GM06990 (cell line): ENCODE measurements at regions not wholly inside any gene's neighbourhood (a gene's known extent, or its start where the extent isn't known, plus 50 kb on each side); places are given as distances from the start of the nearest gene placed in this dataset.
"Not testable (repeated sequence)": the region's sequence is repeated elsewhere in the genome, so short reads cannot be mapped to it uniquely, and the experiment has no call there.

ENCODE experiments used
- DNase-seq: peaks from one replicate; pipeline ENCODE4 v3.0.0-alpha.2; 2011; ENCODE audit not compliant: insufficient read length; ENCODE audit errors: extremely low read depth
- H3K27me3 ChIP-seq: replicated peaks from 2 replicates; pipeline ENCODE4 v1.6.0; 2011; ENCODE audit warnings: low read length; ENCODE audit not compliant: control insufficient read depth, insufficient read depth
- H3K36me3 ChIP-seq: 2 replicates; pipeline ENCODE4 v1.5.1; 2011; ENCODE audit warnings: low read length; ENCODE audit not compliant: control insufficient read depth, insufficient read depth
- H3K4me3 ChIP-seq: replicated peaks from 2 replicates; pipeline ENCODE4 v1.5.1; 2011; ENCODE audit warnings: low read depth, mild to moderate bottlenecking, control low read depth, low read length
- CTCF ChIP-seq: IDR thresholded peaks from 2 replicates; pipeline ENCODE4 v1.5.1; 2011; ENCODE audit warnings: low read length, control low read depth, mild to moderate bottlenecking, inconsistent platforms; ENCODE audit not compliant: insufficient read depth, poor library complexity, severe bottlenecking

GRCh38 chr12:124153392-124153791 lies 141.5 kb upstream of the RFLNA start:
- Histone ChIP-seq H3K27me3 (no peaks in the 10 kb centered on the region), H3K4me3 (no peak overlapping the region), H3K36me3 (no peaks in the 10 kb centered on the region)
- DNase-seq: no peak
- no peak for TF ChIP-seq CTCF

DNA sequence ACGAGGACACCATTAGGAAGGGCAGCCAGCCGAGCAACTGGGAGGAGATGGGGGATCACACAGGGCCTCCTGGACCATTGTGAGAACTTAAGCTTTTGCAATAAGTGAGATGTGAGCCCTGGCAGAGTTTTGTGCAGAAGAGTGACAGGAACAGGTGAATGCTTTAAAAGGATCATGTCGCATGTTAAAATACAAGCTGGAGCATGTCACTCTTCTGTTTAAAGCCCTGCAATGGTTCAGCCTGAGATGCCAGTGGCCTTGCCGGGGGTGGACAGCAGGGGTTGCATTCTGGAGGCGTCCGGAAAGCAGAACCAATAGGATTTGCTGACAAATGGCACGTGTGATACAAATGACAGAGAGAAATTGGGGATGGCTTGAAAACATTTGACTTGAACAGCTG lies 137.5 kb upstream of the RFLNA start:
- no peak for TF ChIP-seq CTCF

DNA sequence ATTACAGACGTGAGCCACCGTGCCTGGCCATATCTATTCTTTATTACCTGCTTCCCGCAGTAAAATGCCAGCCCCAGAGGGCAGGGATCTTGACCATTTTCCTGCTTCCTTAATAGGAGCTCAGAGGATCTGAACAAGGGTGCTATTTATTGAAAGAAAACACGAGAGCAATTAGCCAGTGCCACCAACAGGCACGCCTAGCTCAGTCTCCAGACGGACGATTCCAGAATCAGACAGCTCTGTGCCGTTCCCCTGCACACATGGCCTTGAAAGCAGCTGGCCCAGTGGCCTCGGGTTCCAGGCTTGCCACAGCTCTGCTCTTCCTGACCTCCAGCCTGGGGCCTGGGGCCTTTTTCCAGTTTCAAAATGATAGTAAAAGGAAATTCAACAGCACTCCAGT lies 135.2 kb upstream of the RFLNA start:
- no peak overlapping the region for H3K4me3 ChIP-seq
- no peaks in the 10 kb centered on the region; the same call in 1 of the 2 replicates for H3K27me3 ChIP-seq
- TF ChIP-seq CTCF: no peak
- H3K36me3 ChIP-seq: no peaks in the 10 kb centered on the region
- DNase-seq: no peak

More for the DNA sequence above, 137.5 kb upstream of the RFLNA start:
- Histone ChIP-seq H3K36me3 (no peaks in the 10 kb centered on the region), H3K4me3 (no peak overlapping the region), H3K27me3 (no peaks in the 10 kb centered on the region; the same call in 1 of the 2 replicates)
- no peak for DNase-seq

- Histone ChIP-seq H3K27me3 (no peaks in the 10 kb centered on the region; the same call in 1 of the 2 replicates), H3K36me3 (no peaks in the 10 kb centered on the region), H3K4me3 (no peak overlapping the region)
- no peak for TF ChIP-seq CTCF
- no peak for DNase-seq
Measured at GRCh38 chr12:124160097-124160756, 134.7 kb upstream of the RFLNA start.

DNA sequence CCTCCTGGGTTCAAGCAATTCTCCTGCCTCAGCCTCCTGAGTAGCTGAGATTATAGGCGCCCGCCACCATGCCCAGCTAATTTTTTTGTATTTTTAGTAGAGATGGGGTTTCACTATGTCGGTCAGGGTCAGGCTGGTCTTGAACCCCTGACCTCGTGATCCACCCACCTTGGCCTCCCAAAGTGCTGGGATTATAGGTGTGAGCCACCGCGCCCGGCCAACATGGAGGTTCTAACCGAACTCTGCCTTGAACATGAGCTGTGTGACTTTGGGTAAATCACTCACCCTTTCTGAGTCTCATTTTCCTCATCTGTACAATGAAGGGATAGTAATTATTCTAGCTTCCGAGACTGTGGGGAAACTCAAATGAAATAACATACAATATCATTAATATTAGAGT lies 133.5 kb upstream of the RFLNA start:
- DNase-seq, H3K4me3 ChIP-seq, H3K27me3 ChIP-seq, H3K36me3 ChIP-seq: not testable (repeated sequence)

DNA sequence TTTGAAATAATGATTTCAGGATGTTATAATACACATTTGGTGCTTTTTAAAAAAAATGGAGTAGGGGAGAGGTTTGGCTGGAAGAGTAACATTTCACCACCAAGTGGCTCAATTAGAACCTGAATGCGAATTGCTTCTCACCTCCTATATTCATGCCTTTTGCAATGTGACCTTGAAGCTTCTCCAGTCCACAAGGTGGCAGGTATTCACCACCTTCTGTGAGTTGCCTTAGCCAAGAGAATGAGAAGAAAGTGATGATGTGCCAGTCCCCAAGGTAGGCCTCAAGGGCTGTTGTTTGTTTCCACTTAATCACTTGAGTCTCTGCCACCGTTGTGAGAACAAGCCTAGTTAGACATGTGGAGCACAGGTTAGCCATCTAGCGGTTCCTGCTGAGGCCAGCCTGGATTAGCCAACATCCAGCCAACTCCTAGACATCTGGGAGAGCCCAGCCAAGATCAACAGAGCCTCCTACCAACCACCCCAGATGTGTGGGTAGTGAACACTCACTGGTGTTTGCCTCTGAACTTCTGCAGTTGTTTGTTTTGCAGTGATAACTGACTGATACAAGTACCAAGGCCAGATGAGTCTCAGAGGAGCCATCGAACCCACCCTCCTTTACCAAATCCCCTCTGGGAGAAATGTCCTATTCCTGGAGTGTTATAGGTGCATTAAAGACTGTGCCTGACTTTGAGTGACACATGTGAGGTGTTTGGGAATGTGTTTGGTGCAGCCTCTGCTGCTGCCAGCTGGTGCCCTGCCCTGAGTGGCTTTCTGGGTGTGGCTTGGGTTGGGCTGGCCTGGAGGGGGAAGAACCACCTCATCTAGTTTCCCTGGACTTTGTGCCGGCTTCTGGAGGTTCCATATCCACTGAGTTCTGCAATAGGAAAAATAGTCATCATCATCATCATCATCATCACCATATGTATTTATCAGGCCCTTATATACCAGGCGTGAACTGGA lies 132.5 kb upstream of the RFLNA start:
- DNase-seq: no peak
- Histone ChIP-seq H3K36me3 (no peaks in the 10 kb centered on the region), H3K27me3 (no peaks in the 10 kb centered on the region; the same call in 1 of the 2 replicates), H3K4me3 (no peak overlapping the region)
- no peak for TF ChIP-seq CTCF
